Mammary epithelial cell (primary cell): ENCODE measurements at regions not wholly inside any gene's neighbourhood (a gene's known extent, or its start where the extent isn't known, plus 50 kb on each side); places are given as distances from the start of the nearest gene placed in this dataset.

Experiments used
- CTCF ChIP-seq, 2 donors: IDR thresholded peaks in 1 of 2; conservative IDR thresholded peaks in 1 of 2; 2 replicates each; pipeline ENCODE4 v1.5.1; 2011 to 2012; ENCODE audit warnings: inconsistent platforms in 2 of 2, low read length in 2 of 2, mild to moderate bottlenecking in 2 of 2, control low read depth in 1 of 2, low read depth in 1 of 2; ENCODE audit not compliant: insufficient read depth in 1 of 2; ENCODE audit errors: extremely low read depth in 1 of 2
- EZH2 ChIP-seq: IDR thresholded peaks from 2 replicates; pipeline ENCODE4 v1.6.1; 2012; ENCODE audit warnings: low read length, inconsistent platforms, borderline replicate concordance

GRCh38 chr3:104805042-104805441 lies 561.7 kb upstream of the ALCAM start:
- TF ChIP-seq CTCF (conservative IDR thresholded peaks at IDR 0.05 in 1 of 2, IDR thresholded peaks at IDR 0.05 in 1 of 2; ENCODE audit: extremely low read depth in 1 of 2, insufficient read depth in 1 of 2, low read depth in 1 of 2, low read length in 2 of 2) (no peak), EZH2 (no peak)
